DND-41 (cell line): ENCODE measurements at regions not wholly inside any gene's neighbourhood (a gene's known extent, or its start where the extent isn't known, plus 50 kb on each side); places are given as distances from the start of the nearest gene placed in this dataset.

Experiments used
- CTCF ChIP-seq: IDR thresholded peaks from 2 replicates; pipeline ENCODE4 v1.5.1; 2012; ENCODE audit warnings: borderline replicate concordance, low read length, moderate library complexity, mild to moderate bottlenecking; ENCODE audit not compliant: poor library complexity, severe bottlenecking; ENCODE audit errors: extremely low read depth
- EZH2 ChIP-seq: IDR thresholded peaks from 3 replicates; pipeline ENCODE4 v1.6.1; 2012; ENCODE audit warnings: borderline replicate concordance, low read depth, mild to moderate bottlenecking, moderate library complexity, low read length, inconsistent platforms; ENCODE audit not compliant: severe bottlenecking

DNA sequence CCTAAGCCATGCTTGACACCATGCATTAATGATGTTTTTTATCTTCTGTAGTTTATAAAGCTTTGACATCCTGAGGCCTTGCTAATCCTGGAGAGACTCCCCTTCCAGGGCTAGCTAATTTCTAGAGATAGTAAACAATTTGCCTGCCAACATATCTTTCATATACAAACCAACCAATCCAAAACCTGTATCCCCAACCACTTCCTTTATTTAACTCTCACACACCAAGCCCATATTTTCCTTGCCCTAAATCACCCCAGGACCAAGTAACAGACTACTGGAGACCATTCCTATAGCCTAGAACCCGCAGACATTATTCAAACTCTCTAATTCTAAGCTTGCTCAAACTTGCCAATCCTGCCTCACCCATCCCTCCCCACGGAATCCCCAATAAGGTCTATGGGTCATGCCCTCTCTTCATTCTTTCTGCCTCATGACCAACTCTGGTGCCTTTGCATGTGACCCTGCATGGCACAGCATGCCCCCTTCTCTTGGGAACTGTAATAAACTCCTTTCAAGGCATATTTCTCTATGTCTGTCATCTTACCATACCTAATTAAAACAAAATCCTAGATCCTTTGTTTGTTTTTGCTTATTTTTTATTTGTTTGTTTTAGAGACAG, 116.6 kb upstream of the CACUL1 start:
- TF ChIP-seq CTCF (no peak), EZH2 (no peak)
